GM18870 (cell line): ENCODE measurements at regions not wholly inside any gene's neighbourhood (a gene's known extent, or its start where the extent isn't known, plus 50 kb on each side); places are given as distances from the start of the nearest gene placed in this dataset.

Experiments
- ATAC-seq: cut with Tn5 transposase; IDR thresholded peaks from one replicate; pipeline ENCODE4 v1.9.1; 2021; ENCODE audit warnings: moderate library complexity; ENCODE audit not compliant: unreplicated experiment

GRCh38 chr4:187224560-187224959 lies 500.9 kb upstream of the FAT1 start:
- no peak for ATAC-seq

- no peak for ATAC-seq
Measured at GRCh38 chr4:187227907-187228704, 504.4 kb upstream of the FAT1 start.

- no peak for ATAC-seq
Measured at GRCh38 chr4:187232196-187232595, 508.5 kb upstream of the FAT1 start.

DNA sequence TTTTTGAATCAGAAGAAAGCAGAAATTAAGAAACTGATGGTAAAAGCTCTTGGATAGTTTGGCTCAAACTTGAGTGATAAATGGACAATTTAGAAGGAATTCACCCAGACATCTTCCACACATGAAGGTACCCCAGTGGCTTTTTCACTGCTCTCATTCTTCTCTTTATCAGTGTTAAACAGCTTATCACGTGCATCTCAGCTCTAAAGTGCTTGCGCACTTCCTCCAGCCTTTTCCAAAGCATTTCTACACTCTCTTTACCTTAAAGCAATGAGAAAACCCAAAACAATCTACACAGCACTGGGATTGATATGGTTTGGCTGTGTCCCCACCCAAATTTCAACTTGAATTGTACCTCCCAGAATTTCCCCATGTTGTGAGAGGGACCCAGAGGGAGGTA lies 509.1 kb upstream of the FAT1 start:
- no peak for ATAC-seq

DNA sequence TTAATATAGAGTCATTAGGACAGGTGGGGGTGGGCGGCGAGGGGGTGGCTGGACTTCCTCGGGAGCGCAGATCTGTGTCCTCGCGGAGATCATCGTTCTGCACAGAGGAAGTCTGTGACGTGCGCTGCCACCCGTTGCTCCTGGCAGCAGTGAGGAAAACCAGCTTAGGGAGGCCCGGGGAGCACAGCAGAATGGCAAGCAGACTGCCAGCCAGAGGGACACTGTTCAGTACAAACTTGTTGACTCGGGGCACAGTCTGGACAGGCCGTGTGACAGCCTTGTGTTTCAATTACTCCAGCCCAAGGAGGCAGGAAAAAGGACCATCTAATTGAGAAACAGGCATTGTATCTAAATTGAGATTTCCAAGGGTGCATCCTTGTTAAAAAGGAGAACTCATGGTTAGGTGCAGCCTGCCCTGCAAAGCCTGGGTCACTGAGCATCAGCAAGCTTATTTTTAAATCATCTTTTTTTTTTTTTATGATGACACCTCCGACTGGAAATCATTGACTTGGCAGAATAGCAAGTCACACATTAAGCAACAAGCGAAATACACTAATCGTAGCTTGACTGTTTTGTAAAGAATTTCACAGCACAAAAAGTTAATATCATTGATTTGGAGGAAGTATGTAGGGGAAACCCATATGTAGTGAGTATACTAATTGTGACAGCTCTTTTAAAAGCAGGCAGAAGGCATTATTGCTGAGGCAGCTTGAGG lies 512.0 kb upstream of the FAT1 start:
- no peak for ATAC-seq

DNA sequence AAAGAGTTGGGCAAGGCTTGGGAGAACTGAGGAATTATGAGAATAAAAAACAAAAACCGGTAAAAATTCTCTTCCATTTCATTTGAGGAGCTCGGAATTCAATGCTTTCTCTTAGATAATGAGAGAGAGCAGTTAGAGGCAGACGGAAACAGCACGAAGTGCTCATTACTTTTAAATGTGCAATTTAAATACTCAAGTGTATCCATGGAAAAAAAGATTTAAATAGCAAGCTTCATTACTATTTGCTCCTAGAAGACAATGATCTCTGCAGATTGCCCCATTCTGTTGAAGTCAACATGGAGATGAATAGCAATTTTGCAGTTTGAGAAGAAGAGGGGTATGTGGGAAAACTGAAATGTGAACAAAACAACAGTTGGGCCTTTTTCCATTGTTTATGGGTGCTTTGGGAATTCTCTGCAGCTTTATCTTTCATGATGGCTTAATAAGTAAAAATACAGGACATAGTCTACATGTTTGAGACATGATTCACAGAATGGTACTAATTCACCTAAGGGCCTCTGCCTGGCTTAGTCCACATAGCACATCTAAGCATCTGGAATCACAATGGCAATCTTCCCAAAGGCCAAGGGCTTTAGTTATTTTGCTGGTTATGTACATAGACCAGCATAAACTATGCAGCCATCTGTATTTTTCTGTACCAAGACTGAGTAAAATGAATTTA lies 512.7 kb upstream of the FAT1 start:
- no peak for ATAC-seq

DNA sequence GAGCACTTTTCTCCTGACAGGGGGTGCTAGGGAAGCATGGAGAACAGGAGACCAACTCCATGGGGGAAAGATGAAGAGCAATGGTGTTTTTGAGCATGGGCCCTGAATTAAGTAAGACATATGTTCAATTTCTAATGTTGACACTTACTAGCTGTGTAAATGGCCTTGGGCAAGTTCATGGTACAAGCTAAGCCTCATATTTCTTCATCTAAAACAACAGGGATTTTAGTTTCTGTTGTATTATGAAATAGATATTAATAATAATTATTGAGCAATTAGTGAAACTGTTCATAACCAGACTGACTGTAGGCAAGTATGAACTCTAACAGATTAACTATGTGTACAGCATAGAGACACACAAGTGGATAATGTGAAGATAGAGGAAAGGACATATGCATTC lies 515.0 kb upstream of the FAT1 start:
- no peak for ATAC-seq

- ATAC-seq, result no peak
Measured at GRCh38 chr4:187251896-187252295, 528.2 kb upstream of the FAT1 start.

GRCh38 chr4:187256897-187257296 lies 533.2 kb upstream of the FAT1 start:
- ATAC-seq, result no peak

DNA sequence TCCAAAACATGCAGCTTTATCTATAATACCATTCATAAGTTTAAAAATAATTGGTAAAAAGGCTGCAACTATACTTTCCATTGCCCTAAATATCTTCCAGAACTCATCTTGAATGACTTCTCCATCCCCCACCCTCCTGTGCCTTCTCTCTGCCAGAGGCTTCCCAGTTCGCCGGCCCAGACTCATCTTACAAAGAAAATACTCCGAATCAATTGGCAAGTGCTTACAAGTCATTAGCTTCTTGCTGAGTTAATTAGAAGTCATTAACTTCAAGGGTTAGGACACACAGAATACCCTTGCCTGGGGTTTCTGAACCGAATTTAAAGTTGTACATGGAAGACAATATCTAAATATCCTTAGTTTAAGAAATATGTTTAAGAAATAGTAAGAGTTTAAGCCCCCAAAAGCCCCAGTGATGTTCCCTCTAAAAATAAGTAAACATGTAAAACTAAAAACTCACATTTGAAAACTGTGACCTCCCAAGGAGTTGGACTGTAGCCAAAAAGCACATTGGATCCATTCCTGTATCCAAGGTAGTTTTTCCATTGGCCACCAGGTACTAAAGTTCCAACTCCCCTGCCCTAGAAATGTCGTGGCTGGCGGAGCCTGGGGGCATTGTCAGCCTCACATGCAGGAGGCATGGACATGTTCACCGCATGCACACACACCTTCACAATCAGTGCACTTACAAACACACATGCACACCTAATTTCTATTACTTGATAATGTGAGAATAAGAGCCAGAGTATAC lies 535.2 kb upstream of the FAT1 start:
- ATAC-seq, result no peak

DNA sequence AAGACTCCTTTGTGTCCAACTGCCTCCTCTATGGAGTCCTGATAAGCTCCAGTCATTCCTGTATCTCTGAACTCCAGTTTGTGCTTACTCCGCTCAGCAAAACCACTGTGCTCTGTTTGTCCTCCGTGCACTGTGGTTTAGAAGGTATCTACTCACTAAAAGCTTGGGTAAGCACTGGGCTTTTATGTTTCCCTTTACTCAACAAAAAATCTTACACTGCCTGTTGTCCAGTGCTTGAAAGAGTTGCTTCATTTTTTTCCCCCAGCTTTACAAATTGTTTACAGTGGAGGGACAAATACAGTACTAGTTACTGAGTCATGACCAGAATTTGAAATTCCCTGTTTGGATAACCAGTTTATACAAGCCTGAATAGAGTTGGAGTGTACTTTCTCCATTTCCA lies 545.3 kb upstream of the FAT1 start:
- ATAC-seq, result no peak

GRCh38 chr4:187270154-187270553 lies 546.5 kb upstream of the FAT1 start:
- ATAC-seq, result no peak

- no peak for ATAC-seq
Measured at GRCh38 chr4:187271848-187272247, 548.2 kb upstream of the FAT1 start.

DNA sequence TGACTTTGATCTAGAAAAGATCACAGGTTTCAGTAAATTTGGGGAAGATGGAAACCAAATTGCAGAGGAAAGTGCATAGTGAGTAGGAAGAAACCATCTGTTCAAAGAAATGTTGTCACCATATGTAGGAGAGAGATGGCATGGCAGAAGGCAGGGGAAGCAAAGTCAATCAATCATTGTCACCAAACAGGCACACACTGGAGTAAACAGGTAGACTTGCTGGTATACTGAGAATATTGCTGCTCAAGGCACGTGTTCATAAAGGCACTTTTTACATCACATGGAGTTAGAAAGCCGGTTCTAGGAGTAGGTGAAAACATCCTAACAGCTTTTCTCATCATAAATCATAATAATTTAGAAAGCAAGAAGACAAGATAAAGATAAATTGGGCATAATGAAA lies 550.5 kb upstream of the FAT1 start:
- no peak for ATAC-seq

DNA sequence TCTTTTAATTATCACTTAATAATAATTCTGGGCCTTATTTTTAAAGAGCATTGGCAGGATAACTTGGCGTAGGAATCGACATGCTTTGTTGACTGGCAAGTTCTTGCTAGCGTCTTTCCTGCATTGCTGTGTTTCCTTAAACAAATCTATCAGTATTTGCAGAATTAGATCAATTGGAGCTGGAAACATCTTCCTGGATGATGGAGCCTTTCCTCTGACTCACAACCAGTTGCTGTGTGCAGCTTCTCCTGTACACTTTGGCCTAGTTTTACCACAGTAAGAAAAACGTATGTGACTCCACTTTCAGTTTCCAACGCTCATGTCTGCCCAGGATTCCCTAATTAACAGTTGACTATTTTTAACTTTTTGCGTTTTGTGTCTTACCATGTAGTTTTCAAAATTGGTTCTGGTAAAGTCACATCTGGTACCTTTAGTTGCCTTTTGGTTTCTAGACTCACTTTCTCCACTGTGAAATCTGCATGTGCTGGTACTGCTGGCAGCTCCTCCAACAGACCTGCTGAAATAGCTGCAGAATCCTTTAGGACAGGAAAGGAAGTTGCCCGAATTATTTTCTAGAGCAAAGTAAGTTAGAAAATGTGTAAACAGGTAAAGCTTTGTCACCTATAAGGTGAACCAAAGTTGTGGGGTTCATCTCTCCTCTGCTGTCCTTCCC lies 553.2 kb upstream of the FAT1 start:
- no peak for ATAC-seq

GRCh38 chr4:187283201-187283955 lies 559.7 kb upstream of the FAT1 start:
- ATAC-seq, result no peak

DNA sequence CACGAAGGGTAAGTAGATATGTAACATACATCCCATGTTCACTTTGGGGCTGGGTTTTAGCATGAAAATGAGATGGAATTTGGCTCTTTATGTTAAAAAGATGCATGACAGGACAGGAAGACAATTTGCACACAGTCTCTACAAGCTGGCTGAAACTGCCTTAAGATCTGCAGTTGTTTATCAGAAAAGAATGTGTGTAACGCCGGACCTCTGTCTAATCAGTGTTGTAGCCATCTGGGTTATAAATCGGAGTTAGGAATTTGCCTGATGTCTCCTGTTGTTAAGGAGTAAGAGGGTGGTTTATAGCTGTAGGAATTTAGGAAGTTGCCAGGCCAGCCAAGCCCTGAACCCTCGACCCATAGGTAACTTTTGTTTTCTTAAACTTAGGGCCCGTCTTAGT lies 562.9 kb upstream of the FAT1 start:
- no peak for ATAC-seq

GRCh38 chr4:187289371-187289770 lies 565.7 kb upstream of the FAT1 start:
- ATAC-seq, result no peak

- ATAC-seq, result no peak
Measured at GRCh38 chr4:187294861-187295260, 571.2 kb upstream of the FAT1 start.

GRCh38 chr4:187301923-187302322 lies 578.3 kb upstream of the FAT1 start:
- no peak for ATAC-seq
